Neuronal stem cell (in vitro differentiated cells): ENCODE measurements at regions not wholly inside any gene's neighbourhood (a gene's known extent, or its start where the extent isn't known, plus 50 kb on each side); places are given as distances from the start of the nearest gene placed in this dataset.

Experiments used
- DNase-seq: peaks from one replicate; pipeline ENCODE4 v3.0.0-alpha.2; 2013; ENCODE audit warnings: low spot score
- H2AFZ ChIP-seq: one replicate; pipeline ENCODE4 v1.6.1; 2013; ENCODE audit warnings: mild to moderate bottlenecking, low read length, inconsistent platforms
- H2AK5ac ChIP-seq: 2 replicates; pipeline ENCODE4 v1.6.1; 2013; ENCODE audit warnings: low read depth, mild to moderate bottlenecking, inconsistent platforms, low read length, moderate library complexity, mixed read lengths
- H2BK120ac ChIP-seq: 2 replicates; pipeline ENCODE4 v1.6.1; 2013; ENCODE audit warnings: low read depth, mild to moderate bottlenecking, inconsistent platforms, low read length, moderate library complexity, mixed read lengths
- H2BK12ac ChIP-seq: one replicate; pipeline ENCODE4 v1.6.1; 2013; ENCODE audit warnings: low read length, inconsistent platforms
- H2BK15ac ChIP-seq: 2 replicates; pipeline ENCODE4 v1.6.1; 2013; ENCODE audit warnings: mild to moderate bottlenecking, low read length, inconsistent platforms, mixed read lengths
- H2BK5ac ChIP-seq: one replicate; pipeline ENCODE4 v1.6.1; 2013; ENCODE audit warnings: inconsistent platforms, mild to moderate bottlenecking, low read length, moderate library complexity
- H3K14ac ChIP-seq: one replicate; pipeline ENCODE4 v1.6.1; 2013; ENCODE audit warnings: low read length, inconsistent platforms
- H3K18ac ChIP-seq: 2 replicates; pipeline ENCODE4 v1.6.1; 2013; ENCODE audit warnings: low read length, inconsistent platforms
- H3K23ac ChIP-seq: 2 replicates; pipeline ENCODE4 v1.6.1; 2013; ENCODE audit warnings: low read depth, mild to moderate bottlenecking, mixed read lengths, low read length, inconsistent platforms; ENCODE audit not compliant: poor library complexity
- H3K27ac ChIP-seq: replicated peaks from 3 replicates; pipeline ENCODE4 v1.5.1; 2013; ENCODE audit warnings: low read length, inconsistent platforms
- H3K27me3 ChIP-seq, 3 experiments: 2 replicates each; pipeline ENCODE4 v1.6.1; 2013; ENCODE audit warnings: low read length in 3 of 3, mild to moderate bottlenecking in 2 of 3, inconsistent platforms in 1 of 3, low read depth in 1 of 3, mixed read lengths in 1 of 3, moderate library complexity in 1 of 3; ENCODE audit not compliant: control insufficient read depth in 3 of 3, insufficient read depth in 3 of 3
- H3K36me3 ChIP-seq, 2 donors: replicated peaks in 1 of 2; 2 replicates each; pipeline ENCODE4 v1.6.1; 2013; ENCODE audit warnings: low read length in 2 of 2; ENCODE audit not compliant: control insufficient read depth in 2 of 2, insufficient read depth in 2 of 2
- H3K4ac ChIP-seq: 2 replicates; pipeline ENCODE4 v1.6.1; 2013; ENCODE audit warnings: inconsistent platforms, mild to moderate bottlenecking, low read length, moderate library complexity
- H3K4me1 ChIP-seq, 2 donors: 1 replicate in 1 of 2; 2 replicates in 1 of 2; pipeline ENCODE4 v1.6.1; 2013; ENCODE audit warnings: low read length in 2 of 2, low read depth in 1 of 2; ENCODE audit not compliant: control insufficient read depth in 2 of 2, insufficient read depth in 1 of 2
- H3K4me2 ChIP-seq: one replicate; pipeline ENCODE4 v1.6.1; 2013; ENCODE audit warnings: mild to moderate bottlenecking, low read length, inconsistent platforms; ENCODE audit not compliant: insufficient read depth, poor library complexity, severe bottlenecking
- H3K4me3 ChIP-seq, 2 donors: 2 replicates each; pipeline ENCODE4 v1.5.1; 2013; ENCODE audit warnings: low read length in 2 of 2, mild to moderate bottlenecking in 2 of 2, inconsistent platforms in 1 of 2, moderate library complexity in 1 of 2
- H3K79me1 ChIP-seq: one replicate; pipeline ENCODE4 v1.6.1; 2013; ENCODE audit warnings: low read depth, mild to moderate bottlenecking, inconsistent platforms, low read length, moderate library complexity
- H3K9ac ChIP-seq: one replicate; pipeline ENCODE4 v1.6.1; 2013; ENCODE audit warnings: mild to moderate bottlenecking, low read depth, low read length, inconsistent platforms; ENCODE audit not compliant: poor library complexity
- H3K9me3 ChIP-seq, 2 donors: replicated peaks in 1 of 2; 2 replicates each; pipeline versions ENCODE3 to v1.6.1; 2013; ENCODE audit warnings: low read length in 2 of 2, mild to moderate bottlenecking in 2 of 2, inconsistent platforms in 1 of 2, low read depth in 1 of 2, mixed read lengths in 1 of 2, moderate library complexity in 1 of 2; ENCODE audit not compliant: control insufficient read depth in 2 of 2, insufficient read depth in 1 of 2
- H4K8ac ChIP-seq: one replicate; pipeline ENCODE4 v1.6.1; 2013; ENCODE audit warnings: low read depth, mild to moderate bottlenecking, inconsistent platforms, low read length, moderate library complexity
- H4K91ac ChIP-seq: one replicate; pipeline ENCODE4 v1.6.1; 2013; ENCODE audit warnings: low read length, low read depth, mild to moderate bottlenecking, inconsistent platforms; ENCODE audit not compliant: poor library complexity
- WGBS, 2 donors: extraction: QIAGEN DNeasy Blood & Tissue Kit; methylation state at CpG; one replicate each; pipeline ENCODE4 v1.1.7; 2013; ENCODE audit warnings: missing lambda C conversion rate in 2 of 2, mixed read lengths in 1 of 2; ENCODE audit not compliant: insufficient read length in 2 of 2, insufficient replicate concordance in 1 of 2; ENCODE audit errors: extremely low coverage in 2 of 2; 5-methylcytosine and 5-hydroxymethylcytosine counted together

DNA sequence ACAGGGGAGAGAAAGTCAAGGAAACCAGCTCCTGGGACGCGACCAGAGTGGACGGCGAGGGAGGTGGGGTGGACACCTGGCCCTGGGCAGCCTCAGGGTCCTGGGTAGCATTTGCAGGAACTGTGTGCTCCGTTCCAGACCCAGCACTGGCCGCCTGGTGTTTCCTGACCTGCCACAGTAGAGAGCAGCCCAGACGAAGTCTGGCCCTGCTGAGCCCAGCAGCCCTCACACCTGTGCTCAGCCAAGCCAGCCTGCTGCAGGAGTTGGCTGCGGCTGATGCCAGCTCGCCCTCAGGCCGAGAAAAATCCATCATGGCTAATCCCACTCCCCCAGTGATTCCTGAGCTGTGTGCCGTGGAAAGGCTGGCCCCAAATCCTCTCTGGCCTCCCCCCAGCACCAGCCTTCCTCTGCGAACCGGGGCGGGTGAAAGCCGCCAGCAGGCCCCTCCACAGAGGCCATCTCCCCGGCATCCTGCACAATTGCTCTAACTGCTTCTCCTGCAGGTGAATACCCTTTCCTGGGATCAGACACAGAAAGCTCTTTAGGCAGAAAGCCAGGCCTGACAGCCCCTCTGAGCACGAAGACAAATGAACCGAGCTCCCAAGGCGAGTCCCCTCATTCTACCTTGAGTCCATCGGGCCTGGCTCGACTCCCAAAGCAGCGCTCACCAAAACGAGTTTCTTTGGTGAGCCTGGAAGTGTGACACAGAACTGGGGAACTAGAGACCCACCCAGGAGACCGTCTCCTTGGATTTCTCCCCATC lies 88.6 kb downstream of the RTL6 start:
- peak overlapping the region; percentile 89 for H3K18ac ChIP-seq
- no peak overlapping the region for H2BK120ac ChIP-seq
- no peaks in the 10 kb centered on the region for H3K9me3 ChIP-seq
- no peak overlapping the region for H4K91ac ChIP-seq
- DNase-seq = no peak
- no peak overlapping the region for H3K27ac ChIP-seq
- H4K8ac ChIP-seq = no peak overlapping the region
- no peak overlapping the region for H3K4ac ChIP-seq
- H3K14ac ChIP-seq = peak overlapping the region; percentile 9
- peaks cover 0 to 24% (median 0%) of the 10 kb centered on the region in 3 experiments for H3K27me3 ChIP-seq
- WGBS, 2 donors = no CpG with 5 or more reads among the region's 24 CpGs
- no peak overlapping the region for H3K4me3 ChIP-seq
- peak overlapping the region; percentile 36 for H3K9ac ChIP-seq
- peak overlapping the region; percentile 55 for H2BK5ac ChIP-seq
- H3K23ac ChIP-seq = no peak overlapping the region
- H3K79me1 ChIP-seq = peaks cover 4% of the 10 kb centered on the region
- peak overlapping the region; percentile 68 for H2BK15ac ChIP-seq
- H3K4me2 ChIP-seq = no peak overlapping the region
- no peaks in the 10 kb centered on the region for H3K36me3 ChIP-seq
- H2AK5ac ChIP-seq = peak overlapping the region; percentile 85
- peaks cover 6 to 18% of the 10 kb centered on the region in 2 donors for H3K4me1 ChIP-seq
- peak overlapping the region; percentile 43 for H2BK12ac ChIP-seq
- H2AFZ ChIP-seq = peak overlapping the region; percentile 10

DNA sequence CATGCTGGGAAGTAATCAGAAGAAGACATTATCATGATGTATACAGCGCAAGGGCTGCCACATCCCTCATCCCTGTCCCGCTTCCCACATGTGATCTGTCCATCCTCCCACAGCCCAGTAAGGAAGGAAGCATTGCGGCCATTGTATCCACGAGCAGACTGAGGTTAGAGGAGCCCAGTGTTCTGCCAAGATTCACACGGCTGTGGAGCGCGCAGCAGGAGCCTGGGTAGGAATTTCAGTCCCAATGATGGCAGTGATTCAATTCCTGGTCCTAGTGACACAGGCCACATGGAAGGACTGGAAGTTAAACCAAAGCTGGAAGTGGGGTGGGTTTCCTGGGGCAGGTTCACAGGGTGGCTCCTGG lies 89.2 kb downstream of the RTL6 start:
- H3K4me1 ChIP-seq = peaks cover 6 to 18% of the 10 kb centered on the region in 2 donors
- peak overlapping the region; percentile 7 for H2BK5ac ChIP-seq
- peak overlapping the region; percentile 68 for H2BK15ac ChIP-seq
- no peak overlapping the region for H2BK120ac ChIP-seq
- no peak overlapping the region for H4K8ac ChIP-seq
- H3K4me2 ChIP-seq = no peak overlapping the region
- H2AK5ac ChIP-seq = peak overlapping the region; percentile 85
- no peak overlapping the region for H3K9ac ChIP-seq
- H3K18ac ChIP-seq = no peak overlapping the region
- H3K14ac ChIP-seq = peak overlapping the region; percentile 9
- H3K4me3 ChIP-seq = no peak overlapping the region
- peaks cover 0 to 25% (median 0%) of the 10 kb centered on the region in 3 experiments for H3K27me3 ChIP-seq
- H2AFZ ChIP-seq = no peak overlapping the region
- no peaks in the 10 kb centered on the region for H3K9me3 ChIP-seq
- peak overlapping the region; percentile 82 for H3K23ac ChIP-seq
- H3K36me3 ChIP-seq = no peaks in the 10 kb centered on the region
- H4K91ac ChIP-seq = no peak overlapping the region
- no peak for DNase-seq
- H2BK12ac ChIP-seq = no peak overlapping the region
- H3K4ac ChIP-seq = no peak overlapping the region
- no peak overlapping the region for H3K27ac ChIP-seq
- no CpG with 5 or more reads among the region's 7 CpGs for WGBS, 2 donors
- peaks cover 4% of the 10 kb centered on the region for H3K79me1 ChIP-seq

DNA sequence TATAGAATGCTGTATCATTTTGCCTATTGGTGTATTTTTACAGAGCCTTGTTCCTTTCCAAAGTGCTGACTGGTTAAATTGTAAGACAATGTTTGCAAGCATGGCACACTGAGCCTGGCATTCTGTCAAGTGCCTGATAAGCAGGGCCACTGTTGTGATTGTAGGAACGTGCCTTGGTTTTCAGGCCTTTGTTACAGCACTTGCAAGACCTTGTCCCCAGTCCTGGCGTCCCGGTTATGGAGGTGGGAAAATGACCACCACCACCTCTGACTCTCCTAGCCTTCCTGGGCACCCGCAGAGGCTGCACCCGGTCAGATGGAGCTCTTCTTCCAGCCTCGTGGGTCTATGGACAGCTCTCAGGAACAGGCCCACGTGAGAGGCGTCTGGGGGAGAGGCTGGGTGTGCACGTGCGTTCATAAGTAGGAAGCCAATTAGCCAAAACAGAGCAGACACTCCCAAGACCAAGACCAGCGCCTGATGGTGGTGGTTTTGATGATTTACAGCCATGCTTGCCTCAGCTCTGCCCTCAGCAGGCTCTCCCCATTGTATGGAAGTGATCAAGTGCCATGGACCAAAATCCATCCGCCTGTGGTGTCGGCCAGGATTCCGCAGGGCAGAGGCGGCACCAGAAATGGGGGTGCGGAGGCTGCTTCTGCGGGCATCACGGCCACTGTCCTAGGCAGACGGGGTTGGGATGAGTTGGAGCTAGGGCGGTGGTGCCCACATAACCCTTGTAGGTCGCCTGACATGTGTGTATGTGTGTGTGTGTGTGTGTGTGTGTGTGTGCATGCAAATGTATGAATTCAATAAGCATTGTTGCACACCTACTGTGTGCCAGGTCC lies 89.8 kb downstream of the RTL6 start:
- H3K9me3 ChIP-seq = no peaks in the 10 kb centered on the region
- H2BK12ac ChIP-seq = no peak overlapping the region
- H3K79me1 ChIP-seq = peaks cover 4% of the 10 kb centered on the region
- no peak overlapping the region for H3K27ac ChIP-seq
- no peak overlapping the region for H3K4ac ChIP-seq
- no peak overlapping the region for H3K4me2 ChIP-seq
- peaks cover 6 to 18% of the 10 kb centered on the region in 2 donors for H3K4me1 ChIP-seq
- no peak overlapping the region for H2BK120ac ChIP-seq
- peak overlapping the region; percentile 15 for H2BK5ac ChIP-seq
- no peak overlapping the region for H4K8ac ChIP-seq
- WGBS, 2 donors = no CpG with 5 or more reads among the region's 21 CpGs
- peak overlapping the region; percentile 24 for H2BK15ac ChIP-seq
- H3K36me3 ChIP-seq = no peaks in the 10 kb centered on the region
- peak overlapping the region; percentile 44 for H4K91ac ChIP-seq
- peaks cover 0 to 22% (median 0%) of the 10 kb centered on the region in 3 experiments for H3K27me3 ChIP-seq
- no peak for DNase-seq
- H3K18ac ChIP-seq = peak overlapping the region; percentile 88
- no peak overlapping the region for H2AFZ ChIP-seq
- no peak overlapping the region for H3K4me3 ChIP-seq
- H3K23ac ChIP-seq = peak overlapping the region; percentile 82
- no peak overlapping the region for H2AK5ac ChIP-seq
- H3K9ac ChIP-seq = no peak overlapping the region
- H3K14ac ChIP-seq = no peak overlapping the region
